ENCODE measurements at regions not wholly inside any gene's neighbourhood (a gene's known extent, or its start where the extent isn't known, plus 50 kb on each side); places are given as distances from the start of the nearest gene placed in this dataset.

DNA sequence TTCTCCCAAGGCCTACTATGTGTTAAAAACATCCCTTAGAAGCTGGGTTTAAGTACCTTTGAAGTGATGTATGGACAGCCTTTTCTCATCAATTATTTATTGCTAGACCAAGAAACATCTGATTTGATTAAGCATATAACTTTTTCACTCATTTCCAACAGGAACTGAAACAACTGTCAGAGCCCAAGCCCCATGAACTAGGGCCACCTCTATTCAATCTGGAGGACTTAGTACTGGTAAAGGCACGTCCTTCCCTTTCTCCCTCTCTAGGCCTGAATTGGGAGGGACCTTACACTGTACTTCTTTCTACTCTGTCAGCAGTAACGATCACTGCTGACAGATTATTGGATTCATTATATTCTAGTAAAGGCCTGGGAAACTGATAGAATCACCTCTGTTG is 612.0 kb upstream of the CDH8 start:
- H3K27ac ChIP-seq, result no peak overlapping the region
- H3K9me3 ChIP-seq, result peaks cover 0 to 8% (median 0%) of the 10 kb centered on the region in 3 donors
- intact Hi-C loops (cut with DNase I; ENCODE audit: low total_unique reads), result no loop called here
- no peaks in the 10 kb centered on the region for H3K4me1 ChIP-seq
- H3K4me3 ChIP-seq, result no peak overlapping the region
- no peaks in the 10 kb centered on the region for H3K36me3 ChIP-seq
- no peaks in the 10 kb centered on the region for H3K27me3 ChIP-seq
- TF ChIP-seq, protein P1, sequence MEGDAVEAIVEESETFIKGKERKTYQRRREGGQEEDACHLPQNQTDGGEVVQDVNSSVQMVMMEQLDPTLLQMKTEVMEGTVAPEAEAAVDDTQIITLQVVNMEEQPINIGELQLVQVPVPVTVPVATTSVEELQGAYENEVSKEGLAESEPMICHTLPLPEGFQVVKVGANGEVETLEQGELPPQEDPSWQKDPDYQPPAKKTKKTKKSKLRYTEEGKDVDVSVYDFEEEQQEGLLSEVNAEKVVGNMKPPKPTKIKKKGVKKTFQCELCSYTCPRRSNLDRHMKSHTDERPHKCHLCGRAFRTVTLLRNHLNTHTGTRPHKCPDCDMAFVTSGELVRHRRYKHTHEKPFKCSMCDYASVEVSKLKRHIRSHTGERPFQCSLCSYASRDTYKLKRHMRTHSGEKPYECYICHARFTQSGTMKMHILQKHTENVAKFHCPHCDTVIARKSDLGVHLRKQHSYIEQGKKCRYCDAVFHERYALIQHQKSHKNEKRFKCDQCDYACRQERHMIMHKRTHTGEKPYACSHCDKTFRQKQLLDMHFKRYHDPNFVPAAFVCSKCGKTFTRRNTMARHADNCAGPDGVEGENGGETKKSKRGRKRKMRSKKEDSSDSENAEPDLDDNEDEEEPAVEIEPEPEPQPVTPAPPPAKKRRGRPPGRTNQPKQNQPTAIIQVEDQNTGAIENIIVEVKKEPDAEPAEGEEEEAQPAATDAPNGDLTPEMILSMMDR (IDR thresholded peaks at IDR 0.05), result no peak
- no peak for DNase-seq

DNA sequence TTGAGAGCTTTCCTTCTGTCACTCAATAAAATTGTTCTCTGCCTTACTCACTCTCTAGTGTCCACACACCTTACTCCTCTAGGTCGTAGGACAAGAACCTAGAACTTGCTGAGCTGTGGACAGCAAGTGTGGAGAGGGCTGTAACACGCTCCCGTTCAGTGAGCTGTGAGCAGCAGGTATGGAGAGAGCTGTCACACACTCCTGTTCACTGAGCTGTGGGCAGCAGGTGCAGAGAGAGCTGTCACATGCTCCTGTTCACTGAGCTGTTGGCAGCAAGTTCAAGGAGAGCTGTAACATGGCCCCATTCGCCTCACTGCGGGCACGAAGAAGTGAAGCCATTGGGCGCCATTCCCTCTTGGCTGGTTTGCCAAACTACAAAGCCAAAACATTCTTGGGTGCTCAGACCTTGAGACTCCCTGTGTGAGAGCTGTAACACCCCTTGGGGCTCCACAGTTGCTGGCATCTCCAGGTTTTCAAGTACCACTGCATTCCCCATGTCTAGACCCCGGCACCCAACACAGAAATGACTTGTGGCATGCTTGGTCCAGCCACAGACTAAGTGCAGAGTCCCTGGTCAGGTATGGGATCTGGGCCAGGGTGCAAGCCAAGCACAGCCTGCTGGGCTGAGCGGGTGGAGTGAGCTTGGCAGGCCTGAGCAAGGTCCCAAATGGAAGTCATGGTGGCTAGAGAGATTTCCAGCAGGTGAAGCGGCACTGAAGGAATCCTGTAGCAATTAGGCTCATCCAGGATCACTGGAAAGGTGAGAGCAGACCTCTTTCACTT is 608.0 kb upstream of the CDH8 start:
- no peak for DNase-seq
- Histone ChIP-seq H3K9me3 (peaks cover 0 to 8% (median 0%) of the 10 kb centered on the region in 3 donors), H3K4me1 (no peaks in the 10 kb centered on the region), H3K4me3 (no peak overlapping the region), H3K27ac (no peak overlapping the region), H3K27me3 (no peaks in the 10 kb centered on the region), H3K36me3 (no peaks in the 10 kb centered on the region)
- intact Hi-C loops (cut with DNase I; ENCODE audit: low total_unique reads), result no loop called here
- TF ChIP-seq, protein P1 (IDR thresholded peaks at IDR 0.05), result no peak

DNA sequence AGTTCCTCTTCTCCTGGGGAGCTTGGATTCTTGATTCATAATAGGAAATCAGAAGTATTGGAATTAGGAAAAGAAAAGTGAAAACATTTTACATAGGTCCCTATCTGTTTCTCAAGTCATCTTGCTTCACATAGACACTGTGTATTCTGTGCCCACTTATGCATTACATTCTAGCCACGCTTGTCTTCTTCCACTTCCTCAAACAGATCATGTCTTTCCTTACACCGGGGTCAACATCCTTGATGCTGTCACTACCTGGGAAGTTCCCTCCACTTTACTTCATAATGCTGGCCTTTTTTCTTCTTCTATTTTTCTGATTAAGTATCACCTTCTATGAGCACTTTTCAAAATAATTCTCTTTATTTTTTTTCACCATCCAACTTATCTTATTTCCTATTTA is 606.4 kb upstream of the CDH8 start:
- TF ChIP-seq, protein P1 (IDR thresholded peaks at IDR 0.05), result no peak
- H3K9me3 ChIP-seq, result peaks cover 0 to 8% (median 0%) of the 10 kb centered on the region in 3 donors
- H3K4me3 ChIP-seq, result no peak overlapping the region
- intact Hi-C loops (cut with DNase I; ENCODE audit: low total_unique reads), result no loop called here
- no peaks in the 10 kb centered on the region for H3K4me1 ChIP-seq
- no peak for DNase-seq
- no peaks in the 10 kb centered on the region for H3K36me3 ChIP-seq
- no peaks in the 10 kb centered on the region for H3K27me3 ChIP-seq
- no peak overlapping the region for H3K27ac ChIP-seq

DNA sequence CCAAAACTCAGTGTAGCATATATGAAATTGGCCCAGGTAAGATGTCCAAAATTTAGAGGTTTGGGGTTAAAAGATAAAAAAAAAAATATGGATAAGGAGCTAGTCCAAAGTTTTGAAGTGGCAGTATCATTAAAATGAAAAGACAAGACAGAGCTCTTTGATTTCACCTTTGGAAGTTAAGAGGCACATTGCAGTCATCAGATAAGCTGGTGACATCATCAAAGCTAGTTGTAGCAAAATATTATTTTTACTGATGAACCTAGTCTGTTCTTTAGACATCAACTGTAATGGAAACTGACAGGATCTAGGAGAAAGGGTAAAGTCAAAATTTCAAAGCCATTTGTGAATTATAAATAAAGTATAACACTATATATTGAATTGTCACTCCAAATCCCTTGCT is 603.7 kb upstream of the CDH8 start:
- H3K9me3 ChIP-seq, result no peaks in the 10 kb centered on the region
- no peaks in the 10 kb centered on the region for H3K27me3 ChIP-seq

DNA sequence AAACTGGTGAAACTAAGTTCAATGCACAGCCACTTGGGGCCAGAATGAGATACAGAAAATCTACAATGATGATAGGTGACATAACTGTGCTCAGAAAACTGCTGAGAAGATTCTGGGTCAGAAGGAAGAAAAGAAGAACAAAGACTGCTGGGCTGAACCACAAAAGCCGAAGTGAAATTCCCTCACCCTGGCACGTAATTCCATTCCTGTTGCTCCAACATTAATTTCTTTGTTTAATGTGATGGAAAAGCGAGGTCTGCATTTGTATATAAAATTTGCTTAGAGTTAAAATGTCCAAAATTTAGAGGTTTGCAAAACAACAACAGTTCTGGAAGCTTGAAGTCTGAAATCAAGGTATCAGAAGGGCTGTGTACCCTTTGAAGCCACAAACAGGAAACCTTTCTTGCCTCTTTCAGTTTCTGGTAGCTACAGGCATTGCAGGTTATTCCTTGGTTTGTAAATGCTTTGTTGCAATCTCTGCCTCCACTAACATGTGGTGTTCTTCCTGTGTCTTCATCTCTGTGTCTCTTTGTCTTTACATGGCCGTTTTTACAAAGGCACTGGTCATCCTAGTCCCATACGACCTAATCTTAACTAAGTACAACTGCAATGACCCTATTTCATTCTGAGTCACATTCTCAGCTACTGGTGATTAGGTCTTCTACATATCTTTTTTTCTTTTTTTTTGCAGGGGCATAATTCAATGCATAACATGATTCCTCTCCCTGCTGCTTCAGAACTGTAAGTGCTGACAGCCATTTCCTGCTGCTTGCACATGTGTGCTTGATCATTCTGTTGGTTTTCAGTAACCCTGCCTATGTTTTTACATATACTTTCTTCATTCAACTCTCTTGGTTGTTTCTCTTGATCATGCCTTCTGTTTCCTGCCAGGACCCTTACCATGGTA is 603.0 kb upstream of the CDH8 start:
- TF ChIP-seq, protein P1 (IDR thresholded peaks at IDR 0.05), result no peak
- H3K27me3 ChIP-seq, result no peaks in the 10 kb centered on the region
- no peaks in the 10 kb centered on the region for H3K36me3 ChIP-seq
- no peak overlapping the region for H3K4me3 ChIP-seq
- no peaks in the 10 kb centered on the region for H3K9me3 ChIP-seq
- no peaks in the 10 kb centered on the region for H3K4me1 ChIP-seq
- intact Hi-C loops (cut with DNase I; ENCODE audit: low total_unique reads), result no loop called here
- no peak for DNase-seq
- no peak overlapping the region for H3K27ac ChIP-seq

More for the DNA sequence above, 603.7 kb upstream of the CDH8 start:
- Histone ChIP-seq H3K36me3 (no peaks in the 10 kb centered on the region), H3K27ac (no peak overlapping the region), H3K4me1 (no peaks in the 10 kb centered on the region), H3K4me3 (no peak overlapping the region)
- TF ChIP-seq, protein P1 (IDR thresholded peaks at IDR 0.05), result no peak
- no peak for DNase-seq
- intact Hi-C loops (cut with DNase I; ENCODE audit: low total_unique reads), result no loop called here

Measured in tibial artery (tissue), 4 donors.